ENCODE measurements at regions not wholly inside any gene's neighbourhood (a gene's known extent, or its start where the extent isn't known, plus 50 kb on each side); places are given as distances from the start of the nearest gene placed in this dataset.

DNA sequence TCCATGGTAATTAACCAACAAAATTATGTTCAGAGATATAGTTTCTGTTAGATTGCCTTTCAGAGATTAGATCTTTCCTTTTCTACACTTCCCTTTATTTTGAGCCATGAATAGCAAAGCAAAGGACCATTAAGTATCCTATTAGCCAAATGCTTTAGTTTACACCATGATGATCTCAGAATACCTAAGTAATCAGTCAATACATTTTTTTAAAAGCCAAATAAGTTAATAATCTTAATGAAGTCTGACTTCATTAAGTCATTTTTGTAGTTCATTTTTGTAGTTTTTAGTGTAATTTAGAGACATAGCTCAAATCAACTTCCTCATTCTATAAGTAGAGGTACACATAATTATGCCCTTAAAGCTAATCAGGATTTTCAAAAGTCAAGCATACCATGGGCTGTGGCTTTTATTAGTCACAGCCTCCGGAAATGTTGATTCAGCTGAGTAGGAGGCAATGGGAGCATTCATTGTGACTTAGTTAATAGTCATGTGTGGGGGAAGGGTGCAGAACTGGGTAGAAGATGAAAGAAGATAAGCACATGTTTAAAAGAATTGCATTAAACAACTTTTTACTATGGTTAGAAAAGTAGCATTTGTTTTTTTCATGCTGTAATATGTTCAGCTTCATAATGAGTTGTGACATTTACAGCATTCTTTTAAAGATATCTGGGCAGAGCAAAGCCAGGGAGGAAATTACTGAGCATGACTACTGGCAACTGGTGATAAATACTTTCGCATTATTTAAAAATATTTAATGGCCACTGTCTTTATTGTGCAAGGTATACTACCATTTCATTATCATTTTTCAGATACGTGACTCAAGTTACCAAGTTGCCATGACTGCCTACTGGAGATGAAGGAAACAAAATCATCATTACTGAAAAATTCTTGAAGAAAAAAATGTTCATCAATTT is 57.3 kb upstream of the CCDC71L start:
- no peaks in the 10 kb centered on the region for H3K27me3 Mint-ChIP-seq
- H3K4me1 Mint-ChIP-seq, result peaks cover 12% of the 10 kb centered on the region
- TF ChIP-seq CTCF (IDR thresholded peaks at IDR 0.05), result no peak
- DNase-seq (no peak), ATAC-seq (ENCODE audit: low read depth) (peak; percentile 88)
- ChIA-PET POLR2A (interaction anchor here (0.7 to 6.9 kb wide), 10 partner anchors 9 to 450 kb away, joined by 3 to 58 read pairs (median 6); partner anchors contain the start of genes CCDC71L and HBP1), CTCF (interaction anchor here (1.4 to 8.9 kb wide), 4 partner anchors 13 to 175 kb away, joined by 3 to 100 read pairs (median 40); partner anchors contain the start of gene CCDC71L)
- intact Hi-C loops (cut with micrococcal nuclease), result loop anchor here (1.0 to 5.0 kb wide), 7 partner anchors 13 to 451 kb away; partner anchors contain the start of genes CCDC71L and HBP1
- no peaks in the 10 kb centered on the region for H3K36me3 Mint-ChIP-seq (ENCODE audit: low read depth)
- H3K27ac Mint-ChIP-seq, result no peak overlapping the region
- no peak overlapping the region for H3K4me3 Mint-ChIP-seq
- H3K9me3 Mint-ChIP-seq, result peaks cover 2% of the 10 kb centered on the region

GRCh38 chr7:106720641-106721040 is 59.7 kb upstream of the CCDC71L start:
- peaks cover 2% of the 10 kb centered on the region for H3K9me3 Mint-ChIP-seq
- peak; percentile 37 for ATAC-seq (ENCODE audit: low read depth)

GRCh38 chr7:106721816-106722785 is 61.1 kb upstream of the CCDC71L start:
- no peaks in the 10 kb centered on the region for H3K27me3 Mint-ChIP-seq
- H3K4me1 Mint-ChIP-seq, result no peaks in the 10 kb centered on the region
- TF ChIP-seq CTCF (IDR thresholded peaks at IDR 0.05), result no peak
- peak overlapping the region; percentile 70 for H3K27ac Mint-ChIP-seq
- DNase-seq (no peak), ATAC-seq (ENCODE audit: low read depth) (peak; percentile 26)
- no peaks in the 10 kb centered on the region for H3K36me3 Mint-ChIP-seq (ENCODE audit: low read depth)
- ChIA-PET CTCF (interaction anchor here (1.3 to 8.9 kb wide), 3 partner anchors 10 to 63 kb away, joined by 5 to 100 read pairs (median 77); partner anchors contain the start of gene CCDC71L), POLR2A (interaction anchor here (0.6 to 6.9 kb wide), 6 partner anchors 10 to 62 kb away, joined by 3 to 58 read pairs (median 7); partner anchors contain the start of gene CCDC71L)
- peak overlapping the region; percentile 57 for H3K4me3 Mint-ChIP-seq
- H3K9me3 Mint-ChIP-seq, result peaks cover 2% of the 10 kb centered on the region
- intact Hi-C loops (cut with micrococcal nuclease), result no loop called here

More at GRCh38 chr7:106720641-106721040, 59.7 kb upstream of the CCDC71L start:
- DNase-seq, result no peak
- H3K27me3 Mint-ChIP-seq, result no peaks in the 10 kb centered on the region
- H3K4me3 Mint-ChIP-seq, result peak overlapping the region; percentile 58
- no peaks in the 10 kb centered on the region for H3K4me1 Mint-ChIP-seq
- CTCF ChIA-PET, result interaction anchor here (1.6 to 8.9 kb wide), 4 partner anchors 10 to 177 kb away, joined by 8 to 100 read pairs (median 43); partner anchors contain the start of gene CCDC71L
- no peak for TF ChIP-seq CTCF (IDR thresholded peaks at IDR 0.05)
- H3K27ac Mint-ChIP-seq, result peak overlapping the region; percentile 88
- intact Hi-C loops (cut with micrococcal nuclease), result loop anchor here (1.0 kb wide), 1 partner anchor 16 kb away; no protein-coding TSS in a partner anchor
- POLR2A ChIA-PET, result interaction anchor here (1.0 to 6.9 kb wide), 5 partner anchors 10 to 122 kb away, joined by 3 to 58 read pairs (median 10); partner anchors contain the start of gene CCDC71L
- H3K36me3 Mint-ChIP-seq (ENCODE audit: low read depth), result no peaks in the 10 kb centered on the region

- no peaks in the 10 kb centered on the region for H3K4me1 Mint-ChIP-seq
- peaks cover 2% of the 10 kb centered on the region for H3K9me3 Mint-ChIP-seq
- intact Hi-C loops (cut with micrococcal nuclease), result no loop called here
- DNase-seq, result no peak
- ChIA-PET POLR2A (interaction anchor here (0.6 kb wide), 1 partner anchor 146 kb away, joined by 3 read pairs; no protein-coding TSS in a partner anchor), CTCF (interaction anchor here (1.2 to 8.9 kb wide), 2 partner anchors 13 to 14 kb away, joined by 4 to 100 read pairs; no protein-coding TSS in a partner anchor)
- ATAC-seq (ENCODE audit: low read depth), result no peak
- H3K4me3 Mint-ChIP-seq, result peak overlapping the region; percentile 3
- H3K27me3 Mint-ChIP-seq, result no peaks in the 10 kb centered on the region
- no peak overlapping the region for H3K27ac Mint-ChIP-seq
- H3K36me3 Mint-ChIP-seq (ENCODE audit: low read depth), result no peaks in the 10 kb centered on the region
- TF ChIP-seq CTCF (IDR thresholded peaks at IDR 0.05), result no peak
Measured at GRCh38 chr7:106723398-106723797, 62.4 kb upstream of the CCDC71L start.
